A673 (cell line): ENCODE measurements at regions not wholly inside any gene's neighbourhood (a gene's known extent, or its start where the extent isn't known, plus 50 kb on each side); places are given as distances from the start of the nearest gene placed in this dataset.

Experiments
- EZH2 ChIP-seq: fragments of 200-600 bp; sonication (generic); IDR thresholded peaks from 2 replicates; pipeline ENCODE4 v1.6.1; 2017; ENCODE audit warnings: borderline replicate concordance, low read depth, mild to moderate bottlenecking, mixed read lengths, antibody characterized with exemption, low read length; ENCODE audit not compliant: poor library complexity, severe bottlenecking
- TF ChIP-seq, protein P1 (sequence below): fragments of 300-800, 200-600 bp; sonication (generic); conservative IDR thresholded peaks from 2 replicates; pipeline ENCODE4 v1.5.1; 2017; ENCODE audit warnings: low read depth, mild to moderate bottlenecking, antibody characterized with exemption, low read length, moderate library complexity, mixed read lengths

DNA sequence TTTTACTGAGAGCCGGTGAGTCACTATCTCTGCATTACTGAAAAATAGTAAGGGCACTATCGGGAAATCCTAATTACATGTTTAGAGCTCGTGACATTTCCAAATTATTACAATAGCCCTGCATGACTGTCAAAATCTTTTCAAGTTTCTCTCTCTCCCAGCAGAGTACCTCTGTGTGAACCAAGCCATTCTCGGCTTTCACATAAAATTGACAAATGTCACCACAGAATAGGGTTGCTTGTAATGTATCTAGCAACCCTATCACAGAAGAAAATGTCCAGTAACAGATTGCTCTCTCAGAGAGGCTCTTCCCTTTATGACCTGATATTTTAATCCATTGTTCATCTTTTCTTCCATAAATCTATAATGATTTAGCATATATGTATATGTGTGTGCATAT, 144.8 kb upstream of the GNPDA2 start:
- TF ChIP-seq, protein P1, sequence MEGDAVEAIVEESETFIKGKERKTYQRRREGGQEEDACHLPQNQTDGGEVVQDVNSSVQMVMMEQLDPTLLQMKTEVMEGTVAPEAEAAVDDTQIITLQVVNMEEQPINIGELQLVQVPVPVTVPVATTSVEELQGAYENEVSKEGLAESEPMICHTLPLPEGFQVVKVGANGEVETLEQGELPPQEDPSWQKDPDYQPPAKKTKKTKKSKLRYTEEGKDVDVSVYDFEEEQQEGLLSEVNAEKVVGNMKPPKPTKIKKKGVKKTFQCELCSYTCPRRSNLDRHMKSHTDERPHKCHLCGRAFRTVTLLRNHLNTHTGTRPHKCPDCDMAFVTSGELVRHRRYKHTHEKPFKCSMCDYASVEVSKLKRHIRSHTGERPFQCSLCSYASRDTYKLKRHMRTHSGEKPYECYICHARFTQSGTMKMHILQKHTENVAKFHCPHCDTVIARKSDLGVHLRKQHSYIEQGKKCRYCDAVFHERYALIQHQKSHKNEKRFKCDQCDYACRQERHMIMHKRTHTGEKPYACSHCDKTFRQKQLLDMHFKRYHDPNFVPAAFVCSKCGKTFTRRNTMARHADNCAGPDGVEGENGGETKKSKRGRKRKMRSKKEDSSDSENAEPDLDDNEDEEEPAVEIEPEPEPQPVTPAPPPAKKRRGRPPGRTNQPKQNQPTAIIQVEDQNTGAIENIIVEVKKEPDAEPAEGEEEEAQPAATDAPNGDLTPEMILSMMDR = no peak
- no peak for TF ChIP-seq EZH2
